ENCODE measurements at regions not wholly inside any gene's neighbourhood (a gene's known extent, or its start where the extent isn't known, plus 50 kb on each side); places are given as distances from the start of the nearest gene placed in this dataset.

DNA sequence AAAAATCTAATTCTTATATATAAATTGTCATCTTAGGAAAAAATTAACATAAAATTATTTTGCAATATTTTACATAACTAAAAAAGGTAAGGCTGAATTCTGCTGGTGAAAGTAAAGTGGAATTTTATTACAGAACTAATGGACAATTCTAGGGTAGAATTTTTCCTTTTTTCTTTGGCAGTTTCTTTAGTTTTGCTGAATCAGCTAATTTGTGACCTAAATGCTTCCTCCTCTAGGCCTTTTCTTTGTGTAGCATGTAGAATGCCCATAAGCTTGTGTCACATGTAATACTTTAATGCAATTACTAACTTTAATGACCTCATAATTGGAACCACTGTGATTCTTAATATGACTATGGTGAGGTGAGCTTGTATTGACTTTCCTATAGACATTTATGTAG is 1378.4 kb upstream of the ADGRL4 start:
- no peak for DNase-seq (ENCODE audit: low read depth, low spot score)
- Histone ChIP-seq H3K4me3 (ENCODE audit: low read depth in 2 of 2, low read length in 2 of 2) (no peak overlapping the region), H3K27me3 (ENCODE audit: control insufficient read depth, insufficient read depth, low read length) (no peaks in the 10 kb centered on the region), H3K4me1 (ENCODE audit: control insufficient read depth, insufficient read depth, low read length) (no peaks in the 10 kb centered on the region), H3K36me3 (ENCODE audit: control insufficient read depth, insufficient read depth, low read length) (no peaks in the 10 kb centered on the region), H3K27ac (ENCODE audit: low read length) (no peak overlapping the region), H3K9me3 (ENCODE audit: control insufficient read depth, insufficient read depth, low read depth, low read length) (no peaks in the 10 kb centered on the region)
- TF ChIP-seq, protein P1, sequence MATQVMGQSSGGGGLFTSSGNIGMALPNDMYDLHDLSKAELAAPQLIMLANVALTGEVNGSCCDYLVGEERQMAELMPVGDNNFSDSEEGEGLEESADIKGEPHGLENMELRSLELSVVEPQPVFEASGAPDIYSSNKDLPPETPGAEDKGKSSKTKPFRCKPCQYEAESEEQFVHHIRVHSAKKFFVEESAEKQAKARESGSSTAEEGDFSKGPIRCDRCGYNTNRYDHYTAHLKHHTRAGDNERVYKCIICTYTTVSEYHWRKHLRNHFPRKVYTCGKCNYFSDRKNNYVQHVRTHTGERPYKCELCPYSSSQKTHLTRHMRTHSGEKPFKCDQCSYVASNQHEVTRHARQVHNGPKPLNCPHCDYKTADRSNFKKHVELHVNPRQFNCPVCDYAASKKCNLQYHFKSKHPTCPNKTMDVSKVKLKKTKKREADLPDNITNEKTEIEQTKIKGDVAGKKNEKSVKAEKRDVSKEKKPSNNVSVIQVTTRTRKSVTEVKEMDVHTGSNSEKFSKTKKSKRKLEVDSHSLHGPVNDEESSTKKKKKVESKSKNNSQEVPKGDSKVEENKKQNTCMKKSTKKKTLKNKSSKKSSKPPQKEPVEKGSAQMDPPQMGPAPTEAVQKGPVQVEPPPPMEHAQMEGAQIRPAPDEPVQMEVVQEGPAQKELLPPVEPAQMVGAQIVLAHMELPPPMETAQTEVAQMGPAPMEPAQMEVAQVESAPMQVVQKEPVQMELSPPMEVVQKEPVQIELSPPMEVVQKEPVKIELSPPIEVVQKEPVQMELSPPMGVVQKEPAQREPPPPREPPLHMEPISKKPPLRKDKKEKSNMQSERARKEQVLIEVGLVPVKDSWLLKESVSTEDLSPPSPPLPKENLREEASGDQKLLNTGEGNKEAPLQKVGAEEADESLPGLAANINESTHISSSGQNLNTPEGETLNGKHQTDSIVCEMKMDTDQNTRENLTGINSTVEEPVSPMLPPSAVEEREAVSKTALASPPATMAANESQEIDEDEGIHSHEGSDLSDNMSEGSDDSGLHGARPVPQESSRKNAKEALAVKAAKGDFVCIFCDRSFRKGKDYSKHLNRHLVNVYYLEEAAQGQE (IDR thresholded peaks at IDR 0.05; ENCODE audit: insufficient read depth in 1 of 2, low read depth in 2 of 2, low read length in 1 of 2) = no peak
- TF ChIP-seq, protein P2, sequence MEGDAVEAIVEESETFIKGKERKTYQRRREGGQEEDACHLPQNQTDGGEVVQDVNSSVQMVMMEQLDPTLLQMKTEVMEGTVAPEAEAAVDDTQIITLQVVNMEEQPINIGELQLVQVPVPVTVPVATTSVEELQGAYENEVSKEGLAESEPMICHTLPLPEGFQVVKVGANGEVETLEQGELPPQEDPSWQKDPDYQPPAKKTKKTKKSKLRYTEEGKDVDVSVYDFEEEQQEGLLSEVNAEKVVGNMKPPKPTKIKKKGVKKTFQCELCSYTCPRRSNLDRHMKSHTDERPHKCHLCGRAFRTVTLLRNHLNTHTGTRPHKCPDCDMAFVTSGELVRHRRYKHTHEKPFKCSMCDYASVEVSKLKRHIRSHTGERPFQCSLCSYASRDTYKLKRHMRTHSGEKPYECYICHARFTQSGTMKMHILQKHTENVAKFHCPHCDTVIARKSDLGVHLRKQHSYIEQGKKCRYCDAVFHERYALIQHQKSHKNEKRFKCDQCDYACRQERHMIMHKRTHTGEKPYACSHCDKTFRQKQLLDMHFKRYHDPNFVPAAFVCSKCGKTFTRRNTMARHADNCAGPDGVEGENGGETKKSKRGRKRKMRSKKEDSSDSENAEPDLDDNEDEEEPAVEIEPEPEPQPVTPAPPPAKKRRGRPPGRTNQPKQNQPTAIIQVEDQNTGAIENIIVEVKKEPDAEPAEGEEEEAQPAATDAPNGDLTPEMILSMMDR (IDR thresholded peaks at IDR 0.05) = no peak
- TF ChIP-seq TCF7L2 (IDR thresholded peaks at IDR 0.05; ENCODE audit: low read depth, low read length) (no peak), SIN3A (IDR thresholded peaks at IDR 0.05; ENCODE audit: borderline replicate concordance, insufficient read depth, low read depth, low read length) (no peak), POLR2AphosphoS5 (IDR thresholded peaks at IDR 0.05; ENCODE audit: low read depth, low read length) (no peak)
- ChIA-PET POLR2A (no interaction called here), CTCF (no interaction called here)
- no TSS peak for BruUV-seq (replicated peaks)
- ATAC-seq = no peak
- intact Hi-C loops (cut with micrococcal nuclease; ENCODE audit: unreplicated experiment) (no loop called here), in situ Hi-C loops (cut with HindIII; ENCODE audit: low pct_unique_long_range_greater_than_20kb, low sequenced_read_pairs) (no loop called here)

DNA sequence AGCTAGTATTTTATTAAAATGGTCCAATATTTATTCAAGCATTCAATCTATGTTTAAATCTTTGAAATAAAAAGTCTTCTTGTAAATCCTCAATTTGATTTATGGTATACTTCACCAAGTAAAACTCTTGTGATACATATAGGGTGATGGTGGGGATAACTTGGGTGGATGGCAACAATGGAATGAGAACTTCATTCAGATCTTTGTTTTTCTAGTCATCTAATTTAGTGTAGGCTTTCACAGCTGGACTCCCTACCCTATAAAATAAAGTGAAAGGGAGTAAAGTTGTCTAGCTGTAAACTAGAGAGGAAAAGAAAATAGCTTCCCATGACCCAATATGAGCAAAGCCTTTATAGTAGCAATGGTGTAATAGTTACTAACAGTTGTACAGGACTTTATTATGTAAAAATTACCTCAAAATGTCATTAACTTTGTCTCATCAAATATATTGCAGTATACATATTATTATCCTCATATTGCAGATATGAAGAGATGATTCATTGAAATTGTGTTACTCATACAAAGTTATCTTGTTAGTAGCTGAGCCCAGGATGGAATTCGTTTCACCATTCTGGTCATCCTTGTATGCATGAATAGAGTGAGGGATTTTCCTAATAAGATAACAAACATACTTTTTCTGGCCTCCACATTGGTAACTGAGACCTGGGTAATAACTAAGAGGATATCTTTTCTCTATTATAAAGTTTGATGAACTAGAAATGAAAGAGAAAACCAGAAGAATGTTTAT is 1377.7 kb upstream of the ADGRL4 start:
- BruUV-seq (replicated peaks) = no TSS peak
- H3K36me3 ChIP-seq (ENCODE audit: control insufficient read depth, insufficient read depth, low read length) = no peaks in the 10 kb centered on the region
- intact Hi-C loops (cut with micrococcal nuclease; ENCODE audit: unreplicated experiment) (no loop called here), in situ Hi-C loops (cut with HindIII; ENCODE audit: low pct_unique_long_range_greater_than_20kb, low sequenced_read_pairs) (no loop called here)
- TF ChIP-seq, protein P2 (IDR thresholded peaks at IDR 0.05) = no peak
- TF ChIP-seq POLR2AphosphoS5 (IDR thresholded peaks at IDR 0.05; ENCODE audit: low read depth, low read length) (no peak), TCF7L2 (IDR thresholded peaks at IDR 0.05; ENCODE audit: low read depth, low read length) (no peak), SIN3A (IDR thresholded peaks at IDR 0.05; ENCODE audit: borderline replicate concordance, insufficient read depth, low read depth, low read length) (no peak)
- TF ChIP-seq, protein P1 (IDR thresholded peaks at IDR 0.05; ENCODE audit: insufficient read depth in 1 of 2, low read depth in 2 of 2, low read length in 1 of 2) = no peak
- no peaks in the 10 kb centered on the region for H3K27me3 ChIP-seq (ENCODE audit: control insufficient read depth, insufficient read depth, low read length)
- POLR2A ChIA-PET = no interaction called here
- no peaks in the 10 kb centered on the region for H3K9me3 ChIP-seq (ENCODE audit: control insufficient read depth, insufficient read depth, low read depth, low read length)
- no peak for ATAC-seq
- no peak for DNase-seq (ENCODE audit: low read depth, low spot score)
- no peak overlapping the region for H3K4me3 ChIP-seq (ENCODE audit: low read depth in 2 of 2, low read length in 2 of 2)
- no peaks in the 10 kb centered on the region for H3K4me1 ChIP-seq (ENCODE audit: control insufficient read depth, insufficient read depth, low read length)
- CTCF ChIA-PET = no interaction called here
- no peak overlapping the region for H3K27ac ChIP-seq (ENCODE audit: low read length)

Data from Panc1 (cell line).